CD1c-positive myeloid dendritic cell (primary cell): ENCODE measurements at regions not wholly inside any gene's neighbourhood (a gene's known extent, or its start where the extent isn't known, plus 50 kb on each side); places are given as distances from the start of the nearest gene placed in this dataset.
"Not testable (repeated sequence)": the region's sequence is repeated elsewhere in the genome, so short reads cannot be mapped to it uniquely, and the experiment has no call there.

ENCODE experiments used
- DNase-seq: peaks from one replicate; pipeline ENCODE4 v3.0.0-alpha.2; 2016; ENCODE audit errors: extremely low spot score

DNA sequence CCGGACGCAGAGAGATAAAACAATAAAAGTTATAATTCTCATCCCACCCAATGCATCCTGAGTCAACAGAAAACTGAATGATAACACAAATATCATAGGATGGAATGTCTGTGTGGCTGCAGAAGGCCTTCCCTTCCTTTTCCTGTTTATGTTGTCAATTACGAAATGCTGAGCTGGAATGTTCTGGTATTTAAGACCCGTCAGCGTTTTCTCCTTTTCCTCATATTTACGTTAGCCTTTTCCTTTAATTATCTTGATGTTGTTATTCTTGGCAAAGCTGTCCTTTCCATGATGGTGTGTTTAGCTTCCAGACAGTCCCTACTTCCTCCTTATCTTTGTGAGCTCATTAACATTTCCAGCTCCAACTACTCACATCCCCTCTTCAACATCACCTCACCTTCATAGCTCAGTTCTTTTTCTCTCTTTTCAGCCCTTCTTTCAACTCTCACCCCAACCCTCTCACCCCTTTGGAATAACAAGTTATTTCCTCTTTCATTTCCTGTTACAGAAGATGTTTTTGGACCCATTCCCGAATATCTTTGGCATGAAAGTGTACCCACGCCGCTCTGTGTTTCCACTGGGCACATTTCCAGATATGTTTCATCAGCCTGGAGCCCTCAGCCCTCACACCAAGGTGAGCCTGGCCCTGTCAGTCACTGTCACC lies 221.6 kb downstream of the NR2F1-AS1 start:
- no peak for DNase-seq

DNA sequence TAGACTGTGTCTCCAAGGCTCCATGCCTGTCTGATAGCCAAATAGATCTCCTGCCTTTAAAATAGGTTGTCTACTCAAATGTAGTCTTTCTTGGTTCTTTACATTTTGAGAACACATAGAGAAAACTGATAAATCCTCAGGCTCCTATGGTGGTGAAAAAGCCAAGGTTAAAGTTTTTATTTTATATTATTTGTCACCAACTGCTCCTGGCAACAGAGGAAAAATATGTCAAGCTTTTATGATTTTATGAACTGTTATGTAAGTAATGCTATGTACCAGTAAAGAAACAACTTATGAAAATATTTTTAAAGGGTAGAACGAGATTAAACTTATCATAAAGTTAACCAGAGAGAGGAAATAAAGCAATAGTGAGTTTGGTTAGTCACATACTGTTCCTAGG lies 222.8 kb downstream of the NR2F1-AS1 start:
- DNase-seq = no peak

DNA sequence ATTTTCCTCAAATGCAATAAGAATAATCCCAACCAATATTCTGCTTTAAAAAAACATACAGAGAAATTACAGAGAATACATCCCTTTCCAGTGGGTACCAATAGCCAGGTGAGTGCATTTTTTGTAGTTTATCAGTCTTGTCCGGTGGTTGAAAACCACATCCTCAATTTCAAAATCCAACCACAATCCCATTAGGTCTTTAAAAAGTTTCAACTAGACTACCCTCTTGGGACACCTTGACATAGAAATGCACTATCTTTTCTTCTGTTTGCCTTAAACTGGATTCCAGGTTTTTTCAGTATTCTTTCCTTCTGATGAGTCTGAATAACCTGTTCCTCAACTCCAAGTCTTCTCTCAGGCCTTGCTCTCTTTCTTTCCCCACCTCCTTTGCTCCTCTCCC lies 223.3 kb downstream of the NR2F1-AS1 start:
- DNase-seq = no peak

DNA sequence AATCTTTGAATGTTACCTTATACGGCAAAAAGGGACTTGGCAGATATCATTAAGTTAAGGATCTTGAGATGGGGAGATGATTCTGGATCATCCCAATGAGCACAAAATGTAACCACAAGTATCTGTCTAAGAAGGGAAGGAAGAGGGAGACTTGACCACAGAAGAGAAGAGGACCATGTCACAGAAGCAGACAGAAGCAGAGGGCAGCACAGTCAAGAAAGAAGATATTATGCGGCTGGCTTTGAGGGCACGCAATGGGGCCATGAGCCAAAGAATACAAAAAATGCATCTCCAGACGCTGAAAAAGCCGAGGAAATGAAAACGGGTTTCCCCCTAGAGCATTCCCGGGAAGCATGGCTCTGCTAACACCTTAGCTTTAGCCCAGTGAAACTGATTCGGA lies 225.3 kb downstream of the NR2F1-AS1 start:
- no peak for DNase-seq

DNA sequence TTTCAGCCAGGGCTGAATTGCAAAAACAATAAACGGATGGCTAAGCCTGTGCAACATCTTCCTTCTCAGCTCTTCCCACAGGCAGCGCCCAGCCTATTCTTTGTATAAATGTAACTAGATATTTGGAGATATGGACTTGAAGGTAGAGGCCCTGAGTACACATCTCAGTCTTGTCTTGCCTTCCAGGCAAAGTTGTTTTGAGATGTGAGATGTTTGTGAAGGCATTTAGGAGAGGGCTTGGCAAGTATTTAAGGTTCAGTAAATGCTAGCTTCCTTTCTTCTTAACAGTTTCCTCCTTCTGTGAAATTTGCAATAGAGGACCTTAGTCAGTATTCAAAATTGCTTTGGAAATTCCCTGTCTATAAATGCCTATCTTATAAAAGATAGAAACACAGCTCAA lies 228.8 kb downstream of the NR2F1-AS1 start:
- DNase-seq = no peak

DNA sequence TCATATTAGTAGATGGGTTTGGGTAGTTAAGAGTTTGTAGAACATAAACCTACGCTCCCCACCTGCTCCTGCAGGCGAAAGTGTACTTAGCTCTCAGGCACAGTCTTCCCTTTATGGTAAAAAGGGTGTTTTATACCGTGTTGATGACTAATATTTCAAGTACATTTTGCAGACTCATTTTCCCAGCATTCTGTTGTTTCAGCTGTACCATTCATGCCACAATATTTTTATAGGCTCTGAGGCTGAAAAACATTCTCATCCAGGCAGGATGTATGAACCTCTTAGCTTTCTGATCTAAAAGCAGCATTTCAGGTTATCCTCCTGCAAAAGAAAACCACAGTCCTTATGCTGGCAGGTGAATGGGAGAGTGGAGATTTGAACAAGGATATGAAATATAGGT lies 231.4 kb downstream of the NR2F1-AS1 start:
- no peak for DNase-seq

DNA sequence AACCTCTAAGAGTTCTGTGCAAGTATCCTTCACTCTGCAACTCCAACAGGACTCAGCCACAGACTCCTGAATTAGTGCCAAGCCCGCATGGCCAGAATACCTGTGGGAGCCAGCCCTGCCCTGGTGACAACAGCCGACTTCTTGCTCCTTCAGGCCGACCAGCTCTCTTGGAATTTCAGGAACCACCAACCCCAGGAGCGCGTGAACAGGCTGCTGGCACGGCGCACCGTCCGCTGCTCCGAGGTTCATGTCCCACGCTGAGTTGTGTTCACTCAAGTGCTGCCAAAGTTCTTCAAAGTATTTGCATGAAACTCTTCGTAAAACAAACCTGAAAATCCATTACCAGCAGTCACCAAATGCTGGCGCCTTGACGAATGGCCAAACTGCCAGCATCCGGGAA lies 232.8 kb downstream of the NR2F1-AS1 start:
- DNase-seq = no peak

DNA sequence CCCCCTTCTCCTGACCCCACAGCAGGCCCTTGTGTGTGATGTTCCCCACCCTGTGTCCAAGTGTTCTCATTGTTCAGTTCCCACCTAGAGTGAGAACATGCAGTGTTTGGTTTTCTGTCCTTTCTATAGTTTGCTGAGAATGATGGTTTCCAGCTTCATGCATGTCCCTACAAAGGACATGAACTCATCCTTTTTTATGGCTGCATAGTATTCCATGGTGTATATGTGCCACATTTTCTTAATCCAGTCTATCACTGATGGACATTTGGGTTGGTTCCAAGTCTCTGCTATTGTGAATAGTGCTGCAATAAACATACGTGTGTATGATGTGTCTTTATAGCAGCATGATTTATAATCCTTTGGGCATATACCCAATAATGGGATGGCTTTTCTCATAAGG lies 234.2 kb downstream of the NR2F1-AS1 start:
- not testable (repeated sequence) for DNase-seq

DNA sequence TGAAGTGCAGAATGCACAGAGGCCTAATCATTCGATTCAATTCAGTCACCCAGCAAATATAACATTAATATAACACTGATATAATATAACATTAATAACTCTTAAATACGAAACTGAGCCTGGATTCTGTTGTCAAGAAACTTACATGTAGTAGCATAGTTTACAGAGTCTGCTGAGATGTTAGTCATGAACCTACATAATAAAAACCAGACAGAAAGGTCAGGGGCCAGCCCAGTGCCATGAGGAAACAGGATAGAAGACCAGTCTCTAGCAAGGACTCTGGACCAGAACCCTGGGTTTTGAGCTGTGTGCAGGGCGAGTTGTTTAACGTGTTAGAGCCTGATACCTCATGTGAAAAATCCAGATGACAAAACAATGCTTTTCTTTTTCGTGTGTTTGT lies 234.7 kb downstream of the NR2F1-AS1 start:
- DNase-seq = no peak

DNA sequence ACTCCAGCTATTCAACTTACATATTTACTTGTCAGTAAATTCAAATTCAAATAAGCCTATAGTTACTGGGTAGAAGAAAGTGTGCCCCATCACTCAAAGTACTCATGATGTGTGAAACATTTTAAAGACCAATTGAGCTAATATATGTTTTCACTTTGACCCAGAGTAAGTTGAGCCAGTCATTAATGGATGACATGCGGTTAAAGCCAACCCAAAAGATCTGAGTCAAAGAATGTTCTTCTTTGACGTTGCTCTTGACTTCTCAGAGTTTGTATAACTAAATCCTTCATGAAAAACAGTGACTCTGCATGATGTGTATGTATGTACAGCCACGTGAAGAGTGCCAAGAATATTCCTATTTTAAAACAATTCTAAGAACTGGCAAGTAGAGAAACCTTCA lies 237.4 kb downstream of the NR2F1-AS1 start:
- DNase-seq = no peak

DNA sequence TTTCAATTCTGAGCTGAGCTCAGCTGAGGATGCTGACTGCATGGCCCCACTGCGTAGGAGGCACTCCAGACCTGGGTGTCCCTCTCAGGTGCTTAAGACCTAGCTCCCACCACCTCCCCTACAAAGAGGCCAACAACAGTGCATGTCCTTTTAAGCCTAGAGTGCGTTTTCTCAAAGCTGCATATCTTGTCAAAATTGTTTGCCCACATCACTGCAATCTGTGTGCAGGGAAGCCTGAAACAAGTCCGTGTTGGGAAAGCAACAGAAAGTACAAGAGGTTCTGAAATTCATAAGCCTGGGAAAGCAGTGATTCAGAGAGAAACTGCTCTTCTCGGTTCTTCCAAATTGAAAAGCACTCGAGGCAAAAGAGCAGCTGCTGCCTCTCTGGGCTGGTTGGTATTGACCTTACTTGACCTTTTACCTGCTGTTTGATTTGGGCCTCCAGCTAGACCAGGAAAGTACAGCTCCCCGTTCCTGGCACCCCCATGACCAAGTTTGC lies 238.4 kb downstream of the NR2F1-AS1 start:
- no peak for DNase-seq

DNA sequence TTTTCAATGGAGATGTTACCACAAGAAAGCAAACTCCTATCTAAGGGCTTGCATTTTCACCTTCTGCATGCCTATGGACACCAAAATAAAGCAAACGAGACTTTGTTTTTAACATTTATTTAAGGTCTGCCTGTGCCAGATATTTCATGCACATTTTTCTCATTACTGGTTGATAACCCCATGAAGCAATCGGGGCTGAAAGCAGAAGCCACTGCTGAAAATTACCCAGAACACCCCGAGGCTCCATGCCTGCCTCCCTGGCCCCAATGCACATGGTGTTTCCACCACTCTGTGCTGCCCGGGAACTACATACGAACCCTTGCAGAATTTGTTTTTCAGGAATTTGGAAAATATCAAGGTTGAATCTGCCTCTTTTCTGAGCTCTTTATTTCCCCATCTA lies 240.1 kb downstream of the NR2F1-AS1 start:
- no peak for DNase-seq

DNA sequence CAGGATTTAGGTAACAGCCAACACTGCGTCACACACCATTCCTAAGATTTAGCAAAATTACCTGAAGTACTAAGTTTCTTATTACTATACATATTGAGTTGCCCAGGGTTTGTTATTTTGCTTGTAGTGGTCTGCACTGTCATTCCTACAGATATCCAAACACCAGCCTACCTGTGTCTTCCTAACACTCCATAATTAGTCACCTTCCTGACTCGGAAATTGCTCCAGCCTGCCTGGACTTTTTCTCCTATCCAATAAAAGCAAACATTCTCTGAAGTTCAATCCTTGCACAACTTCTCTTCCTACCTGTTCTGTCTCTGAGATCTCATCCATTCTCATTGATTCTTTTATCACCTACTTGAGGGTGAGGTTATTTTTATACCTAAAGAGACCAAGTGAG lies 243.9 kb downstream of the NR2F1-AS1 start:
- no peak for DNase-seq

DNA sequence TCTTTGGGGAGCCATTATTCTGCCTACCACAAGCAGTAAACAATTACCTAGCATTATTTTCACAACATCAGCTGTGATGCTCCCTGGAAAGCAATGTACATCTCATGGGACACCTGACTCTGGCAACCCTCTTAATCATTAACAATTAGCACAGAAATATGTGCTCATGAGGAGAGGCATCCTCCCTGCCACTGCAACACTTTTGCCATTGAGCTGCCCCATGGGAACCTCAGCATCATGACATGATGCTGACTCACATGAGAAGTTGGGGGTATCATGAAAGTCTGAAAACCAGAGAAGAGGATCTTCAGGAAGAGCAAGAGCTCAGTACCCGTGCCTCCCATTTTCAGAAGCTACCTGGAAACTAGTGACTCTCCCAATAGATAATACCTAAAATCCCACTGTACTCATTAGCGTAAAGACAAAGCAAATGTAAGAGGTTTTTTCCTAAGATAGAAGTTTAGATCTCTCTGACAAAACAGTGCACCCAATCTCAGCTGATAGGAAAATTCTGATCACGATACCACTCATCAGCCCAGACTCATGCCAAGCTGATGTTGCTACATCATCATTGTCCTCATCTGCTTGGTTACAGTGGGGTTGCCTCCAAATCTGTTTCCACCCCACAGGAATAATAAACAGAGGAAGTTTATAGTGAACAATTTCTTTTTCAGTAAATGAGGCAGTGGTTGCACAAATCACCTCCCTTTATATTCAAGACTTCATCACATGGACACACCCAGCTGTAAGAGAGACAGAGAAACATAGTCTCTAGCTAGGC lies 244.5 kb downstream of the NR2F1-AS1 start:
- DNase-seq = no peak

DNA sequence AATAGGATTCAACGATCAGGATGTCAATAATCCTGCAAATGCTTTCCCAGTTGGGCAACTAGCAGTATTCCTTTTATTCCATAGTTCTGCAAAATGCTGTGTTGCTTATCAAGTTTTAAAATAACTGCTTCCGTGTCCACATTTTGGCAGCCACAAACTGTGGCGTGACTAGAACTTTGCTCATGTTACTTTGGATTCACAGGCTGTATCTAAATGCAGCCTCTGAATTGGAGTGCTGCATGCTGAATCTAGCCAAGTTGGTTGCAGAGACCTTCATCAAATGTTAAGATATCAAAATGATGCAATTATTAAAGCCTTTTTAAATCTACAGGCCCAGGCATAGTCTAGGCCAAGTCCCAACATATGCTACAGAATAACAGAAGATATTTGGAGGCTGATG lies 249.2 kb downstream of the NR2F1-AS1 start:
- DNase-seq = no peak

DNA sequence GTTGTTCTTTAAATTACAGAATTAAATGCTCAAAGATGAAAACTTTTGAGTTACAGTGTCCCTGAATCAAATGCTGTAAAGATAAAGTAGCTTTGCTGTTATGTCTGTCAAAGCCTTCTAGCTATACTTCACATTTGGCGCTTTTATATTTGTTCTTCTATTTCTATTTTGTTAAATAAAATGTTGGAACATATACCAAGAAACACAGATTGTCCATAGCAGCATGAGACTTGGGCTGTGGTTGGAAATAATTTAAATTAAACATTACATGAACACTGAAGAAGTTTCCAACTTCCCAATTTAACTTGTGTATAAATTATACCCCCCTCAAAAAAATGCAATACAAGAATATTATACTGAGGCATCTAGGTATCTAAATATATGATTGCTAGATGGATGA lies 249.8 kb downstream of the NR2F1-AS1 start:
- no peak for DNase-seq

DNA sequence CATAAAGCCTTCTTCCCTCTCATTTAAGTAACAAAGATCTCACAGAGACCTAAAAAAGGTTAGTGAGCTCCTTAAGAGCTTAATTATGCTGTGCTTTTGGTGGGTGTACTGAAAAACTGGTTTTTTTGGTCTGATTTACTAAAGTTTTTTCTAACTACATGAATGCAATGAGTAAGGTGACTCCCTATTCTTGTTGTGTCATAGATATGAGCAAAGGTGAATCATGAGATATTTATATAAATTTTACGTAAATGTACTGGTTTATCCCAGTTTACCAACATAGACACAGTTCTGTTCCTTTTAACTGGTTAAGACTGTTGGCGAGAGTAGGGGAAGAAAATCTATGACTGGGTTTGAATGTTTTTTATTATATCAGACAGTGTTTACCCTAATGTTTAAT lies 250.5 kb downstream of the NR2F1-AS1 start:
- no peak for DNase-seq

DNA sequence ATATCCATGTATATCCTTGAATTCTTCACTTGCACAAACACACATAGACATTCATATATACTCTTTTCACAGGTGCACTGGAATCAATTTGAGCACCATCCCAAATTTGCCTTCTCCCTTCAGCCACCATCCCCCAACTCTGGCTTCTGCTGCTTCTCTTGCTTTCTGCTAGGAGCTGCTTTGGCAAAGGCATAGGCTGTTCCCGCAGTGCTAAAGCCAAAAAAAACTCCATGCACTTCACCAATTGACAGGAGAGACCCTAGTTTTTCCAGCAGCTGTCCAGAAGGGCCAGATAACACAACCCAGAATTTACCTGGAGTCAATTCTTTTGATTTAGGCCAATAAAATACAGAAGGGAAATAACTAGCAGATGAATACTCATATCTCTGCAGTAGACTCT lies 251.3 kb downstream of the NR2F1-AS1 start:
- no peak for DNase-seq

DNA sequence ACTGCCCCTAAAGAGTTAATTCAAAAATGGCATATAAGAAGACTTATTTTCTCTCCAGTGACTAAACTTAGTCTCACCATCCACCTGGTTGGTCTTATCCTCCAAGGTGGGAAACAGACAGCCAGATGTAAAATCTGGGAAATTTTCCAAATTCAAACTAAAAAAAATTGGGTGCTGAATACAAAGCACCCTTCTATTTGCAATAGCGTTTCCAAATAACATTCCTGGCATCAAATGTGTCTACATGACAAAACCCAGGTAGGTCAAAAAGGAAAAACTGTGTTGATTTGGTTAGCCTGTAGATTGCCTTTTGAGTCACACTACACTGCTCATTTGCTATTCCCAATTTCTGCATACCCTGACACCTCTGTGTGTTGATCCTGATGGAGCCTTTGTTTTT lies 252.2 kb downstream of the NR2F1-AS1 start:
- no peak for DNase-seq

DNA sequence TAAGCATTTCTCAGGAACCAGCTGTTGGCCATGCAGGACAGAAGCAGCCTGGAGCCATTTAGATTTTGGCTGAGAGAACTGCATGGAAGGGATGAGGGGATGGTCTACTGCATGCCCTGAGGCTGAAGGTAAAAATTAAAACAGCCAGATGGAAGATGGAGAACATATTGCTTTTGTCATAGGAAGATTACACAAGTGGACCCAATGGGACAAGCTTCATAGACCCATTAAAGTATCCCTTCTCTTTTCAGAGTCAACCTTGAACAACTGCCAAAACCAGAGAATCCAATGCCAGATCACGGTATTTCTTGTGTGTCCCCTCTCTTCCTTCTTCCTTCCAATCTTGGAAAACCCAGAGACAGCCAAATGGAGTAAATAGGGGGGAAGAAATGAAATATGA lies 253.4 kb downstream of the NR2F1-AS1 start:
- no peak for DNase-seq

DNA sequence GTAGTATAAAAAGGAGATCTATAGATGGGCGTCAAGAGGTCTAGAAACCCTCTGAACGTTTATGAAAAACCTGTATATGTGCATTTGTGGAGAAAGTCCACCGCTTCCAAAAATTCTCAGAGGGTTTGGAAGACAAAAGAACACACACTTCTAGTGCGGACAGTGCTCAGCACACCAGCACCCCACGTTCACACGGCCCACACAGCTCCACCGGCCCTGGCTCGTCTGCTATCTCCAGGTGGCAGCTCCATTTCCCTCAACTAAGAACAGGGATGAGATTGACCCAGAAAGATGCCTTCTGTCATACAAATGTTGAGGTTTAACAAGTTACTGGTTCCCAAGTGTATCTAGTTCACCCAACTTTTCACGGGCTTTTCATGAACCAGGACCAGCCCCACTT lies 255.1 kb downstream of the NR2F1-AS1 start:
- DNase-seq = no peak

DNA sequence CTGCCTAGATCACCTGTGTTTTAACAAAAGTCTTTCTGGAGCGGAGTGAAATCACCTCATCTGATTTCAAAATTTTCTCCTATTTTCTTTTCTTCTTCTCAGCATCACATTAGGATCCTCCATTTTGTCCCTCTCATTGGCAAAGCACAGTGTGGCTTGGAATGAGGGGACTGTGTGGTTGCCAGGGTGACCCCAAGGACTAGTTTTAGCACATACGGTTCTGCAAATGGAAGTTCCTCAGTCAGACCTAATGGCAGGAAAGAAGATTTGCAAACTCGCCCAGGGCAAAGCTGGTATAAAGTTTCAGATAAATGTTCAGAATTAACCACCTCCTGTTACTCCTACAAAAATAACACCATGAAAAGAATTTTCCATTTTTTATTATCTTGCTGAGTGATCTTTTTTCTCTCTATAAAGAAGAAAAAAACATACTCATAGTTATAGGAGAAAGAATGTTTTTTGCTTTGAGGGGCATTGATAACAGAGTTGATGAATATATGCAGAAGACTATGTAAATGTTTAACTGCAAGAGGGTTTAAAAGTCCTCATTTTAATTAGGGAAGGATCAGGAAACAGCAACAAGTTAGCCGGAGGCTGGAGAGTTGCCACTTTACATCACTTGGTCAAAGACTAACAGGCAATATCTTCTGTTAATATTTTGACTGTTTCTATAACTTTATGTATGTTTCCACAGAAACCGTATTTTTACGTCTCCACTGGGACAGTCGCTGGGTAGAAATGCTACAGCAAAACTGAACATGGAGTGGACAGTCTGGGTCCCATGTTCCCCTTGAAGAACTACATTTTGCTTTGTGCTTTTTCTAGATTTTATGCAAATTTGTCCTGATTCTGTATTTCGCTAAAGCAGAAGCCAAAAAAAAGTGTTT lies 257.8 kb downstream of the NR2F1-AS1 start:
- DNase-seq = no peak
